H1 (cell line): ENCODE measurements at regions not wholly inside any gene's neighbourhood (a gene's known extent, or its start where the extent isn't known, plus 50 kb on each side); places are given as distances from the start of the nearest gene placed in this dataset.

Experiments used
- CTCF ChIA-PET: fragments of 300-600 bp; sonication (Branson Sonifier 250); formaldehyde crosslinking; loops from one replicate; lab custom pipeline; 2021; ENCODE audit not compliant: partially characterized antibody; lab: Charles Lee
- POLR2A ChIA-PET: fragments of 300-600 bp; sonication (Branson Sonifier 250); formaldehyde crosslinking; loops from one replicate; lab custom pipeline; 2021; ENCODE audit warnings: inconsistent platforms; ENCODE audit not compliant: partially characterized antibody; lab: Charles Lee
- DNase-seq, 2 experiments: peaks; one replicate each; pipeline versions ENCODE4 v3.0.0 to v3.0.0-alpha.2; 2010 to 2022; ENCODE audit warnings: low spot score in 2 of 2, low read depth in 1 of 2, mixed read lengths in 1 of 2
- FAIRE-seq: peaks from 2 replicates; lab custom pipeline; 2011; peaks lifted over from hg19 to GRCh38; lab: Jason Lieb, UNC
- H2AFZ ChIP-seq: 2 replicates; pipeline ENCODE4 v1.8.1; 2012; ENCODE audit warnings: low read length, inconsistent platforms
- H2AK5ac ChIP-seq: 2 replicates; pipeline ENCODE4 v1.6.1; 2013; ENCODE audit warnings: low read depth, low read length
- H2BK120ac ChIP-seq: replicated peaks from 2 replicates; pipeline ENCODE3; 2013; ENCODE audit warnings: low read depth, low read length, inconsistent platforms
- H2BK12ac ChIP-seq: 2 replicates; pipeline ENCODE4 v1.6.1; 2013; ENCODE audit warnings: low read depth, low read length
- H2BK15ac ChIP-seq: 2 replicates; pipeline ENCODE4 v1.6.1; 2013; ENCODE audit warnings: low read length
- H2BK20ac ChIP-seq: 2 replicates; pipeline ENCODE4 v1.6.1; 2013; ENCODE audit warnings: low read length
- H2BK5ac ChIP-seq: 2 replicates; pipeline ENCODE4 v1.6.1; 2013; ENCODE audit warnings: low read depth, low read length
- H3K14ac ChIP-seq: 2 replicates; pipeline ENCODE4 v1.6.1; 2013; ENCODE audit warnings: inconsistent platforms; ENCODE audit not compliant: insufficient read length
- H3K18ac ChIP-seq: 2 replicates; pipeline ENCODE4 v1.6.1; 2013; ENCODE audit warnings: low read length; ENCODE audit errors: extremely low read depth
- H3K23ac ChIP-seq: 2 replicates; pipeline ENCODE4 v1.6.1; 2013; ENCODE audit warnings: inconsistent platforms; ENCODE audit not compliant: insufficient read length
- H3K23me2 ChIP-seq: 2 replicates; pipeline ENCODE4 v1.6.1; 2013; ENCODE audit warnings: low read depth, low read length
- H3K27ac ChIP-seq: 2 replicates; pipeline ENCODE4 v1.6.1; 2011; ENCODE audit warnings: low read depth, low read length, inconsistent platforms
- H3K27me3 ChIP-seq, 4 experiments: replicated peaks in 1 of 4; 1 replicate in 1 of 4; 2 replicates in 3 of 4; pipeline versions ENCODE4 v1.6.1 to v1.8.1; 2011 to 2013; ENCODE audit warnings: low read length in 3 of 4, mild to moderate bottlenecking in 3 of 4, inconsistent platforms in 2 of 4, mixed read lengths in 2 of 4, moderate library complexity in 1 of 4; ENCODE audit not compliant: control insufficient read depth in 3 of 4, insufficient read depth in 3 of 4; ENCODE audit errors: extremely low read depth in 1 of 4
- H3K36me3 ChIP-seq, 4 experiments: 2 replicates each; pipeline versions ENCODE4 v1.6.1 to v1.8.1; 2011 to 2013; ENCODE audit warnings: mild to moderate bottlenecking in 4 of 4, low read length in 3 of 4, moderate library complexity in 2 of 4, control low read depth in 1 of 4, inconsistent platforms in 1 of 4; ENCODE audit not compliant: insufficient read depth in 4 of 4, control insufficient read depth in 2 of 4
- H3K4ac ChIP-seq: replicated peaks from 2 replicates; pipeline ENCODE3; 2013; ENCODE audit warnings: low read length, low read depth, mixed read lengths, inconsistent platforms; ENCODE audit not compliant: insufficient read length
- H3K4me1 ChIP-seq, 4 experiments: replicated peaks in 1 of 4; 1 replicate in 1 of 4; 2 replicates in 3 of 4; pipeline versions ENCODE4 v1.6.1 to v1.8.1; 2011 to 2013; ENCODE audit warnings: low read length in 3 of 4, inconsistent platforms in 2 of 4, mixed read lengths in 1 of 4; ENCODE audit not compliant: insufficient read depth in 4 of 4, control insufficient read depth in 3 of 4
- H3K4me2 ChIP-seq, 2 experiments: 2 replicates each; pipeline versions ENCODE4 v1.6.1 to v1.8.1; 2011 to 2013; ENCODE audit warnings: low read depth in 2 of 2, low read length in 2 of 2, control low read depth in 1 of 2, inconsistent platforms in 1 of 2, mild to moderate bottlenecking in 1 of 2; ENCODE audit not compliant: insufficient read depth in 1 of 2
- H3K4me3 ChIP-seq, 4 experiments: fragments of 200-600, 300-600 bp in 1 of 4; sonication (generic), shearing (Covaris generic), sonication (Bioruptor Twin) in 1 of 4; 2 replicates each; pipeline versions ENCODE4 v1.5.1 to v1.8.1; 2011 to 2016; ENCODE audit warnings: low read length in 4 of 4, low read depth in 3 of 4, control low read depth in 2 of 4, inconsistent platforms in 2 of 4, mild to moderate bottlenecking in 2 of 4, mixed read lengths in 1 of 4, moderate library complexity in 1 of 4; ENCODE audit not compliant: insufficient read depth in 2 of 4; ENCODE audit errors: extremely low read depth in 1 of 4
- H3K56ac ChIP-seq: replicated peaks from 2 replicates; pipeline ENCODE3; 2013; ENCODE audit warnings: low read depth, mild to moderate bottlenecking, mixed read lengths, low read length, inconsistent platforms; ENCODE audit not compliant: insufficient read length
- H3K79me1 ChIP-seq: 2 replicates; pipeline ENCODE4 v1.6.1; 2013; ENCODE audit warnings: low read depth, low read length, control low read depth
- H3K79me2 ChIP-seq, 2 experiments: 2 replicates each; pipeline versions ENCODE4 v1.6.1 to v1.8.1; 2012 to 2013; ENCODE audit warnings: low read length in 2 of 2, mild to moderate bottlenecking in 2 of 2, inconsistent platforms in 1 of 2; ENCODE audit not compliant: insufficient read depth in 2 of 2, control insufficient read depth in 1 of 2
- H3K9ac ChIP-seq, 4 experiments: replicated peaks in 1 of 4; 1 replicate in 1 of 4; 2 replicates in 3 of 4; pipeline versions ENCODE4 v1.6.1 to v1.8.1; 2011 to 2013; ENCODE audit warnings: low read depth in 3 of 4, low read length in 3 of 4, control low read depth in 2 of 4, mild to moderate bottlenecking in 2 of 4, moderate library complexity in 2 of 4, inconsistent platforms in 1 of 4; ENCODE audit errors: extremely low read depth in 1 of 4
- H3K9me3 ChIP-seq, 2 experiments: 2 replicates each; pipeline versions ENCODE4 v1.6.1 to v1.8.1; 2012 to 2013; ENCODE audit warnings: mild to moderate bottlenecking in 2 of 2, moderate library complexity in 2 of 2, control low read depth in 1 of 2, inconsistent platforms in 1 of 2, low read depth in 1 of 2, low read length in 1 of 2, mixed read lengths in 1 of 2; ENCODE audit not compliant: insufficient read depth in 2 of 2
- H4K20me1 ChIP-seq, 2 experiments: replicated peaks in 1 of 2; 2 replicates each; pipeline versions ENCODE3 to v1.8.1; 2011 to 2013; ENCODE audit warnings: inconsistent platforms in 2 of 2, low read length in 2 of 2, mild to moderate bottlenecking in 1 of 2; ENCODE audit not compliant: insufficient read depth in 2 of 2, control insufficient read depth in 1 of 2
- H4K5ac ChIP-seq: 2 replicates; pipeline ENCODE4 v1.6.1; 2013; ENCODE audit warnings: low read length, low read depth, mixed read lengths, inconsistent platforms; ENCODE audit not compliant: insufficient read length
- H4K8ac ChIP-seq: 2 replicates; pipeline ENCODE4 v1.8.0; 2013; ENCODE audit warnings: mild to moderate bottlenecking, moderate library complexity, low read length, inconsistent platforms; ENCODE audit not compliant: insufficient read depth; ENCODE audit errors: extremely low read depth
- H4K91ac ChIP-seq: replicated peaks from 2 replicates; pipeline ENCODE3; 2013; ENCODE audit warnings: low read length, mixed read lengths, inconsistent platforms; ENCODE audit not compliant: insufficient read length
- CHD7 ChIP-seq: fragments of 300-600 bp; sonication (generic); IDR thresholded peaks from 2 replicates; pipeline ENCODE4 v1.7.1; 2012; ENCODE audit warnings: low read length, moderate library complexity, mild to moderate bottlenecking, inconsistent platforms; ENCODE audit not compliant: insufficient replicate concordance
- WGBS, 2 experiments: shearing (Covaris generic) in 1 of 2; methylation state at CpG; one replicate each; pipeline versions ENCODE4 v1.1.6 to v1.1.7; 2013 to 2015; ENCODE audit warnings: low lambda C conversion rate in 2 of 2, mixed read lengths in 2 of 2, inconsistent platforms in 1 of 2, low coverage in 1 of 2, missing lambda C conversion rate in 1 of 2; ENCODE audit not compliant: insufficient replicate concordance in 2 of 2, insufficient coverage in 1 of 2, insufficient read length in 1 of 2; ENCODE audit errors: extremely low coverage in 1 of 2, missing lambda C conversion rate in 1 of 2; 5-methylcytosine and 5-hydroxymethylcytosine counted together

- Histone ChIP-seq H3K79me2 (no peaks in the 10 kb centered on the region), H2AFZ (peak overlapping the region; percentile 40; the same call in 1 of the 2 replicates), H2BK5ac (no peak overlapping the region), H3K23me2 (no peaks in the 10 kb centered on the region), H3K4me2 (no peak overlapping the region), H3K27me3 (no peaks in the 10 kb centered on the region), H3K18ac (no peak overlapping the region), H3K79me1 (no peaks in the 10 kb centered on the region), H3K36me3 (no peaks in the 10 kb centered on the region), H2BK20ac (no peak overlapping the region), H4K8ac (no peak overlapping the region), H4K20me1 (no peaks in the 10 kb centered on the region), H2BK12ac (no peak overlapping the region), H3K4me1 (no peaks in the 10 kb centered on the region), H2BK120ac (no peak overlapping the region), H2AK5ac (no peak overlapping the region), H3K9me3 (no peaks in the 10 kb centered on the region), H2BK15ac (no peak overlapping the region), H4K91ac (no peak overlapping the region), H4K5ac (no peak overlapping the region), H3K14ac (no peak overlapping the region), H3K23ac (no peak overlapping the region), H3K4ac (no peak overlapping the region), H3K4me3 (no peak overlapping the region), H3K27ac (no peak overlapping the region), H3K9ac (no peak overlapping the region), H3K56ac (no peak overlapping the region)
- ChIA-PET POLR2A (no interaction called here), CTCF (interaction anchor here (0.7 to 2.4 kb wide), 3 partner anchors 9 to 30 kb away, joined by 3 to 8 read pairs (median 6); no protein-coding TSS in a partner anchor)
- no peak for FAIRE-seq
- whole genome bisulfite sequencing, 2 experiments, result 82% methylated on average over 2 of the region's 2 CpGs; no CpG with 5 or more reads in 1 of the 2 experiments
- no peak for DNase-seq
- TF ChIP-seq CHD7, result no peak
Measured at GRCh38 chr2:151020411-151020810, 241.3 kb downstream of the RBM43 start.
